AG10803 (cell line): ENCODE measurements at regions not wholly inside any gene's neighbourhood (a gene's known extent, or its start where the extent isn't known, plus 50 kb on each side); places are given as distances from the start of the nearest gene placed in this dataset.

Experiments
- DNase-seq: peaks from one replicate; pipeline ENCODE4 v3.0.0; 2010; ENCODE audit warnings: low read depth
- H3K4me3 ChIP-seq: 2 replicates; pipeline ENCODE4 v1.5.1; 2011; ENCODE audit warnings: mild to moderate bottlenecking, low read length, control low read depth
- CTCF ChIP-seq: conservative IDR thresholded peaks from 2 replicates; pipeline ENCODE4 v1.5.1; 2011; ENCODE audit warnings: mild to moderate bottlenecking, low read length, control low read depth, inconsistent platforms

- no peak for DNase-seq
- H3K4me3 ChIP-seq = no peak overlapping the region
- no peak for TF ChIP-seq CTCF
Measured at GRCh38 chr2:8277921-8278571, 403.8 kb upstream of the ID2 start.

- H3K4me3 ChIP-seq = no peak overlapping the region
- TF ChIP-seq CTCF = no peak
- DNase-seq = no peak
Measured at GRCh38 chr2:8278709-8279354, 403.0 kb upstream of the ID2 start.

DNA sequence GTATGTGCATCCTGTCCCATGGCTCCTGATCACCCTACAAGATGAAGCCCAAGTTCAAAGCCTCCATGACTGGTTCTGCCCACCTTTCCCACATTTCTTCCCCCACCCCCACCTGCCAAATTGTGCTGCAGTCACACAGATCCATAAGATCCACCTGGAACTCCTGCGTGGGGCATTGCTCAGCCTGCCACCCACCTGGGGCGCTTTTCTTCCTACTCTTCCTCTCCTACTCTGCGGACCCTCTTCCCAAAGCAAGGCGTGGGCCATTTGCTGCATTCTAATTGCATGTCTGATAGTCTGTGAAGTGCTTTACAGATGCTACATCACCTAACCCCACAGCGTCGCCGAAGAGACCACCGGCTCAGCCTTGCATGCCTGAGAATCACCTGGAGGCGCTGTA lies 402.4 kb upstream of the ID2 start:
- DNase-seq = no peak
- TF ChIP-seq CTCF = no peak
- no peak overlapping the region for H3K4me3 ChIP-seq

- DNase-seq = no peak
- no peak for TF ChIP-seq CTCF
Measured at GRCh38 chr2:8281234-8281633, 400.6 kb upstream of the ID2 start.

GRCh38 chr2:8281950-8282857 lies 399.7 kb upstream of the ID2 start:
- no peak for DNase-seq
- no peak overlapping the region for H3K4me3 ChIP-seq
- no peak for TF ChIP-seq CTCF

More at GRCh38 chr2:8281234-8281633, 400.6 kb upstream of the ID2 start:
- no peak overlapping the region for H3K4me3 ChIP-seq

- no peak for TF ChIP-seq CTCF
- no peak overlapping the region for H3K4me3 ChIP-seq
- no peak for DNase-seq
Measured at GRCh38 chr2:8282858-8283252, 399.0 kb upstream of the ID2 start.
